Effector memory CD8-positive, alpha-beta T cell (primary cell): ENCODE measurements at regions not wholly inside any gene's neighbourhood (a gene's known extent, or its start where the extent isn't known, plus 50 kb on each side); places are given as distances from the start of the nearest gene placed in this dataset.
"Not testable (repeated sequence)": the region's sequence is repeated elsewhere in the genome, so short reads cannot be mapped to it uniquely, and the experiment has no call there.

Experiments used
- ATAC-seq: fragments of 150-1000 bp; cut with Tn5 transposase; replicated peaks from 2 replicates; pipeline ENCODE4 v1.10.0; 2021; ENCODE audit warnings: mild to moderate bottlenecking, moderate library complexity
- DNase-seq, 3 experiments: peaks; one replicate each; pipeline ENCODE4 v3.0.0; 2021
- H3K27ac Mint-ChIP-seq, 2 donors: one replicate each; pipeline ENCODE4 v1.8.0; 2022; ENCODE audit warnings: mild to moderate bottlenecking in 2 of 2, mixed read lengths in 2 of 2, moderate library complexity in 2 of 2
- H3K27me3 Mint-ChIP-seq, 2 donors: one replicate each; pipeline ENCODE4 v1.8.0; 2022; ENCODE audit warnings: mixed read lengths in 2 of 2
- H3K36me3 Mint-ChIP-seq: one replicate; pipeline ENCODE4 v1.8.0; 2022; ENCODE audit warnings: mild to moderate bottlenecking, moderate library complexity, mixed read lengths; ENCODE audit not compliant: insufficient read depth
- H3K4me1 Mint-ChIP-seq, 2 donors: one replicate each; pipeline ENCODE4 v1.8.0; 2022; ENCODE audit warnings: low read depth in 2 of 2, mixed read lengths in 2 of 2
- H3K4me3 Mint-ChIP-seq, 2 donors: one replicate each; pipeline ENCODE4 v1.8.0; 2022; ENCODE audit warnings: mild to moderate bottlenecking in 2 of 2, mixed read lengths in 2 of 2, moderate library complexity in 2 of 2
- H3K9me3 Mint-ChIP-seq, 2 donors: one replicate each; pipeline ENCODE4 v1.8.0; 2022; ENCODE audit warnings: mixed read lengths in 2 of 2

DNA sequence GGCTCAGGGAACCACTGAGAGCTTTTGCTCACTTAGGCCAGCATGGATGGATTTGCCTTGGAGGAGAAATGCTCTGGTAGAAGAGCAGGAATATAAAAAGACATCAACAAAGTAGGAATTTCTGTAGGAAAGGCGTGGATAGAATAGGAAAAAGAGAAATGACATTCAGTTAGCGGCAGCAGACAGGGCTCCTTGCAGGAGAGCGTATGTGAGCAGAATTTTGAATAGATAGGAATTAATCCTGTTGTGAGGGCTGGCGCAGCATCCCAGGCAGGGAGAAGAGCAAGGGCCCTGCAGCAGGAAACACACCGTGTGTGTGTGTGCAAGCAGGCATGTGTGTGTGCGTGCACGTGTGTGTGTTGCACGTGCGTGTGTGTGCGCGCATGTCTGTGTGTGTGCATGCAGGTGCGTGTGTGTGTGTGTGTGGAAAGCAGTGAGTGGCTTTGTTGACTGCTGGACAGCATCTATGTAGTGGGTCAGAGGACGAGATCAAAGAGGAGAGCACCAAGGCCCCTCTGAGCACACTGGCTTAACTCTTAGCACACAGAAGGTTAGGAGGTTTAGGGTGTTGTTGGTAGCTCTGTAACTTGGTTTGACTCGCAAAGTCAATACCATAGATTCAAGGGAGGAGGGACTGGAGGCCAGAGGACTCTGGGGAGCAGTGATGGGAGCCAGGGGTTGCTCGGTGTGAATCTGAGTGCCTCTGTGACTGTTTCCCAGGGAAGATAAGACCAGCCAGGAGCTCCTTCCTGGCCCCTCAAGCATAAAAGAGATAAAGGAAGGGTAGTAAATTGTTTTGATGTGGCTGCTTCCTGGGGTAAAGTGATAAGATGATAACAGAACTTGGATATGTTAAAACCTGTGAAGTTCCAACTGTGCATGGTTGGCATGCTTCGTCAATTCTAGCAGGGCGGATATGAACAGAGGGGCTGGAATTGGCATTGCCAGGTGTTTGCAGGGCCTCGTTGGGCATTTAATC is 639.5 kb downstream of the NR2F2 start:
- Mint-ChIP-seq H3K27ac (no peak overlapping the region), H3K36me3 (peaks cover 2% of the 10 kb centered on the region), H3K9me3 (peaks cover 15 to 24% of the 10 kb centered on the region in 2 donors), H3K27me3 (no peaks in the 10 kb centered on the region), H3K4me3 (no peak overlapping the region), H3K4me1 (no peaks in the 10 kb centered on the region)
- DNase-seq (no peak), ATAC-seq (no peak)

DNA sequence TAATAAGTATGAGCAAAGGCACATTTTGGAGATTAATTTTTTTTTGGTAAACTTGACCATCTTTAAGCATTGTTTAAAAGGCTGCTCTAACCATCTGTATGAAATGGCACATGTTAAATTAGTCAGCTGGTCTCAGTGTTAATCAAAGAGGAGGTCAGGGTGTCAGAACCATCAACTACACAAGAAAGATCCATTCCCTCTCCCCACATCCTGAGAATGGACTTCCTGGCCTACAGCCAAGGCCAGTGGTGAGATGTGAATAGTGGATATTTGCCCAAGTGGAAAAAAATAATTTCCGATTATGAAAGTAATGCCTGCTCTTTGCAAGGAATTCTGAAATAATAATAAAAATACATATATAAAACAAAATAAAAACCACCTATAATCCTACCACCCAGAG is 641.7 kb downstream of the NR2F2 start:
- ATAC-seq = no peak
- Mint-ChIP-seq H3K27me3 (no peaks in the 10 kb centered on the region), H3K36me3 (peaks cover 2% of the 10 kb centered on the region), H3K4me1 (no peaks in the 10 kb centered on the region), H3K9me3 (peaks cover 12 to 18% of the 10 kb centered on the region in 2 donors), H3K4me3 (no peak overlapping the region), H3K27ac (no peak overlapping the region)
- DNase-seq = no peak

DNA sequence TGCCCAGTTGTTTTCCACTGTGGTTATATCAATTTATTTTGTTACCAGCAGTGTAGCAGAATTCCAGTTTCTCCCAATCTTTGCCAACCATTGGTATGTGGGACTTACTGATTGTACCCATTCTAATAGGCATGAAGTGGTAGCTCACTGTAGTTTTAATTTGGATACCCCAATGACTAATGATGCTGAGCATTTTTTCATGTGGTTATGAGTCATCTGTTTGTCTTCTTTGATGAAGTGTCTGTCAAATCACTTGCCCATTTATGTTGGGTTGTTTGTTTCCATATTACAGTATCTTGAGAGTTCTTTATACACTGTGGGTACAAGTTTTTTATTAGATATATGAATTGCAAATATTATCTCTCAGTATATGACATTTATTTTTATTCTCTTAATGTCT is 644.3 kb downstream of the NR2F2 start:
- no peaks in the 10 kb centered on the region for H3K4me1 Mint-ChIP-seq
- no peaks in the 10 kb centered on the region for H3K27me3 Mint-ChIP-seq
- H3K27ac Mint-ChIP-seq = no peak overlapping the region
- peaks cover 2% of the 10 kb centered on the region for H3K36me3 Mint-ChIP-seq
- no peak for DNase-seq
- no peak overlapping the region for H3K4me3 Mint-ChIP-seq
- no peak for ATAC-seq
- H3K9me3 Mint-ChIP-seq = peaks cover 5 to 7% of the 10 kb centered on the region in 2 donors

DNA sequence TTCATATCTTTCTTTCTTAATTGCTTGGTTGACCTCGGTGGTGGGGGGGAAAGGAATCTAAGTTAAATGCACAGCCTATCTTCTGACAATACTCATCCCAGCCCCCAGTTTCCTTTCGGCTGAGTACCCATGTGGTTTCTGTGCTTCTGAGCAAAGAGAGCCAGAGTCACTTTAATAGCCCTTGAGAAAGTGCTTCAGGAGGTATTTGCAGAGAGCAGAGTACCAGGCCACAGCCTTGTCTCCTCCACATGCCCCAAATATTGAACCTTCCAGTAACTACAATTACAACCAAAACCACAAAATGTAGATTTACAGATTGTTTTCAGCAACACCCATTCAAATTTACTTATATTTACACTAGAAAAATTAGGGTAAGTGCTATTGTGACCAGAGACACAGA is 647.4 kb downstream of the NR2F2 start:
- Mint-ChIP-seq H3K9me3 (peaks cover 0 to 3% of the 10 kb centered on the region in 2 donors), H3K4me1 (no peaks in the 10 kb centered on the region), H3K27me3 (no peaks in the 10 kb centered on the region), H3K36me3 (no peaks in the 10 kb centered on the region), H3K27ac (no peak overlapping the region), H3K4me3 (no peak overlapping the region)
- ATAC-seq (no peak), DNase-seq (no peak)

DNA sequence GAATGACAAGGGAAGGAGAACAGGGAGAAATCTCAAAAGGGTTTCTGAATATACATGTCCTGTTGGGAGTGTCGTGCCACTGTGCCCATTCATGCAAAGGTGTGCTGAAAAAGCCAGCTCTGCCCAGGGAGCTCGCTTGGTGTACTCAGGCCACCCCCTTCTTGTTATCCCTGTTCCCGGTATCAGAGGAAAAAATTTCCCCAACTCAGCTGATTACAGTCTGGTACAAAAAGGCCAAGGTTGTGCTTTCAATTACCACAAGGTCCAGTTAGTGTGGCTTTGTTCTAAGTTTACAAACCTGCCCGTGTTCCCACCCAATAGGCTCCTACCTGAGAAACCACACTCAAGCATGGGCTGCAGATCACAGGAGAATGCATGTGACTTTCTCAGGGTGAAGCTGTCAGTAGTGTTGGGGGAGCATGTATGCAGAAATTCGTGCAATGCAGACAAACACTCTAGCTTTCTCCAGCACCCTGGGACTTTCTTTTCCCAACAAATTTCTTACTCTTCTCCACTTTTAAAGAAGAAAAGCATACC is 648.5 kb downstream of the NR2F2 start:
- Mint-ChIP-seq H3K4me1 (no peaks in the 10 kb centered on the region), H3K9me3 (peaks cover 0 to 3% of the 10 kb centered on the region in 2 donors), H3K36me3 (no peaks in the 10 kb centered on the region), H3K27me3 (no peaks in the 10 kb centered on the region), H3K27ac (no peak overlapping the region), H3K4me3 (no peak overlapping the region)
- DNase-seq (no peak), ATAC-seq (no peak)

DNA sequence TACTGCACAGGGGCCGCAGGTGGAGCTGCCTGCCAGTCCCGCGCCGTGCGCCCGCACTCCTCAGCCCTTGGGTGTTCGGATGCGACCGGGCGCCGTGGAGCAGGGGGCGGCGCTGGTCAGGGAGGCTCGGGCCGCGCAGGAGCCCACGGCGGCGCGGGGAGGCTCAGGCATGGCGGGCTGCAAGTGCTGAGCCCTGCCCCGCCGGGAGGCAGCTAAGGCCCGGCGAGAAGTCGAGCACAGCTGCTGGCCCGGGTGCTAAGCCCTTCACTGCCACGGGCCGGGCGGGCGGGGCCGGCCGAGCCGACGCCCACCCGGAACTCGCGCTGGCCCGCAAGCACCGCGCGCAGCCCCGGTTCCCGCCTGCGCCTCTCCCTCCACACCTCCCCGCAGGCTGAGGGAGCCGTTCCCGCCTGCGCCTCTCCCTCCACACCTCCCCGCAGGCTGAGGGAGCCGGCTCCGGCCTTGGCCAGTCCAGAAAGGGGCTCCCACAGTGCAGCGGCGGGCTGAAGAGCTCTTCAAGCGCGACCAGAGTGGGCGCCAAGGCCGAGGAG is 653.7 kb downstream of the NR2F2 start:
- H3K4me3 Mint-ChIP-seq, H3K4me1 Mint-ChIP-seq, H3K9me3 Mint-ChIP-seq, ATAC-seq, H3K27ac Mint-ChIP-seq, H3K27me3 Mint-ChIP-seq, DNase-seq, H3K36me3 Mint-ChIP-seq: not testable (repeated sequence)

DNA sequence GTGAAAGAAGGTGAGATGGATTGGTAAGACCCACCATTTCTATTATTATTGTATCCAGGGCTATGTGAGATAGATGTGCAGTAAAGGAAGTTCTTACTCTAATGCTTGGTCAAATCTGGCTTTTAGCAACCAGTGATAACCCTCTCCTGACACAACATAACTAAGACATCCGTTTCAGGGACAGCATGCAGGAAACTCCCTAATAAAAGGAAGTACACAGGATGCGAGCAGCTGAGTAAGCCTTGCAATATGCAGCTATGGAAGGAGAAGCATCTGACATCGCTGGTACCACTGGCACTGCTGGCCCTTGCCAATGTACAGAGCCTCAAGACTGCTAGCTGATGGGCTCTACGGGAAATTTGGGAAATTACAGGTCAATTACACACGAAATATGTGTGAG is 662.3 kb downstream of the NR2F2 start:
- H3K36me3 Mint-ChIP-seq = no peaks in the 10 kb centered on the region
- H3K4me3 Mint-ChIP-seq = no peak overlapping the region
- ATAC-seq (no peak), DNase-seq (no peak)
- H3K27ac Mint-ChIP-seq = no peak overlapping the region
- H3K27me3 Mint-ChIP-seq = no peaks in the 10 kb centered on the region
- no peaks in the 10 kb centered on the region for H3K4me1 Mint-ChIP-seq
- H3K9me3 Mint-ChIP-seq = peaks cover 7% of the 10 kb centered on the region in 2 donors

DNA sequence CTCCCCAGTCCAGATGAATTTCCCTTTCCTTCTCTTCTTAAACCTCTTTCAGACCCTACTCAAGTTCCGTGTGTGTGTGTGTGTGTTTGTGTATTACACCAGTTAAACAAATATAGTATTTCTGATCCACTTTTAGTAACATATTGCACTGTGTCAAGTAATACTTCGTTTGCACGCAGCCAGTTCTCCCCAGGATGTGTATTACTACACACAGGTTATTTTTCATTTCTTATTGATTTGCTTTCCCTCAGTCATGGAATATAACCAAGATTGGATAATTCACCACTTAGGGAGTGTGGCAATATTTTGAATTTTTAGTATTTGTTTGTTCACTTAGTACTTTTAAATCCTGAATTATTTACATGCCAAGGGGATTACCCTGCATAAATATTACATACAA is 667.0 kb downstream of the NR2F2 start:
- H3K27me3 Mint-ChIP-seq = no peaks in the 10 kb centered on the region
- H3K27ac Mint-ChIP-seq = no peak overlapping the region
- peaks cover 3 to 7% of the 10 kb centered on the region in 2 donors for H3K9me3 Mint-ChIP-seq
- ATAC-seq = no peak
- no peaks in the 10 kb centered on the region for H3K36me3 Mint-ChIP-seq
- no peak for DNase-seq
- no peaks in the 10 kb centered on the region for H3K4me1 Mint-ChIP-seq
- no peak overlapping the region for H3K4me3 Mint-ChIP-seq

DNA sequence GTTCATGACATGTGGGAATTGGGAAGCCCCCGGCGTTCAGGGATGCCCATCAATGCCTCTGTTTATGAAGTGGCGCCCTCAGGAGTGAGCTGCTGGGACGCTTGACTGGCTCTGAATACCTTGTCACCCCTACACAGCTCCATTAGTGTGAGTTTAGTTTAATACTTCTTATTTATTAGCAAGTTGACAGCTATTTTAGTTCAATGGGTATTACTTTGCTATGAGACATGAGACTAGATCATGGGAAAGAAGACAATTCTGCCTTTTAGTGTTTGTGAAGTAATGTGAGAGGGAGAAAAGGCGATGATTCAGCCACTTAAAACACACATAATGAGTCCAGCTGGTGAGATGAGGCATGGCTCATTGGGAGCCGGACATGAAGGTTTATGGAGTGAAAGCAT is 678.5 kb downstream of the NR2F2 start:
- Mint-ChIP-seq H3K4me3 (no peak overlapping the region), H3K27me3 (no peaks in the 10 kb centered on the region), H3K36me3 (no peaks in the 10 kb centered on the region), H3K27ac (no peak overlapping the region), H3K9me3 (peaks cover 2 to 9% of the 10 kb centered on the region in 2 donors), H3K4me1 (no peaks in the 10 kb centered on the region)
- ATAC-seq = no peak
- no peak for DNase-seq

DNA sequence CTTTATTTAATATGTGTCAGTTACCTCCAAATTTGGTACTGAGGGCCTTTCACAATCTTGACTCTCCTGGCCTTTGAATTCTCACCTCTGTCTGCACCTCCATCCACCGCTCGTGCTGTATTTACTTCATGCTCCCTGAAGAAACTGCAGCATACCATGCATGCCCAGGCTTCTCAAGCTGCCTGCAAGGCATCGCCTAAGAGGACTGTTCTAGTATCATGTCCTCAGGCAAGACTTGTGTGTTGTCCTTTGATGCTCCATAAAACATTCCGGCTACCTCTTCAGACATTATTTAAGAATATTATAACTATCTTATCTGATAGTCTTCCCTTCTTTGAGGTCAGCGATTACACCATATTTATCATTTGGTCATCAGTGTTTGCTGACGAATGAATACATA is 682.5 kb downstream of the NR2F2 start:
- DNase-seq = no peak
- no peaks in the 10 kb centered on the region for H3K27me3 Mint-ChIP-seq
- H3K27ac Mint-ChIP-seq = no peak overlapping the region
- H3K4me1 Mint-ChIP-seq = no peaks in the 10 kb centered on the region
- peaks cover 2 to 9% of the 10 kb centered on the region in 2 donors for H3K9me3 Mint-ChIP-seq
- H3K4me3 Mint-ChIP-seq = no peak overlapping the region
- ATAC-seq = no peak
- H3K36me3 Mint-ChIP-seq = no peaks in the 10 kb centered on the region

DNA sequence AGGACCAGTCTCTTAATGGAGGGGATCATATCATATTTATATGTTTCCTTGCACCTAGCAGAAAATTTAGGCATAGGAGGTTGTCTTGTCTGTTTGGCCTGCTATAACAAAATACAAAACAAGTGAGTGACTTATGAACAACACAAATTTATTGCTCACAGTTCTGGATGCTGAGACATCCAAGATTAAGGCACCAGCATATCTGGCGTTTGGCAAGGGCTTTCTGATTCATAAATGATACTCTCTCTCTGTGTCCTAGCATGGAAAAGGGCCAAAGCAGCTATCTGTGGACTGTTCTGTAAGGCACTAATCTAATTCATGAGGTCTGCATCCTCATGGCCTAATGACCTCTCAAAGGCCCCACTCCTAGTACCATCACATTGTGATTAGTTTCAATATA is 683.0 kb downstream of the NR2F2 start:
- no peaks in the 10 kb centered on the region for H3K36me3 Mint-ChIP-seq
- no peak overlapping the region for H3K27ac Mint-ChIP-seq
- DNase-seq = no peak
- ATAC-seq = no peak
- no peaks in the 10 kb centered on the region for H3K27me3 Mint-ChIP-seq
- H3K9me3 Mint-ChIP-seq = peaks cover 2 to 9% of the 10 kb centered on the region in 2 donors
- H3K4me3 Mint-ChIP-seq = no peak overlapping the region
- H3K4me1 Mint-ChIP-seq = no peaks in the 10 kb centered on the region

DNA sequence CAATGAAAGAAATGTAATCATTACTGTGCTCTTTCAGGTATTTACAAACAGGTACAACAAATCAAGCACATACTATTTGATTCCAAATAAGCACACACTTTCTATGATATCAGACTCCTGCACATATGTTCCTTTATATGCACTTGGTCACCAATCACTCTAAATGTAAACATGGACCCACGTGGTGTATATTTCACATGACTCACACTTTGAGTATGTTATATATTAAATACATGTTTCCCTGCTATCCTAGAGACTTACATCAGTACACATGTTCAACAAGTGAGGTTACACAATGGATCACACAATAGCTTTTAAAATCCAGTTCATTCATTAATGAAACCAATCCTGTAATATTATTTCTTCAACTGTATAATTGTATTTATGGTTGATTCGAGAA is 683.5 kb downstream of the NR2F2 start:
- H3K4me1 Mint-ChIP-seq = no peaks in the 10 kb centered on the region
- ATAC-seq (no peak), DNase-seq (no peak)
- no peaks in the 10 kb centered on the region for H3K27me3 Mint-ChIP-seq
- peaks cover 2 to 9% of the 10 kb centered on the region in 2 donors for H3K9me3 Mint-ChIP-seq
- no peaks in the 10 kb centered on the region for H3K36me3 Mint-ChIP-seq
- no peak overlapping the region for H3K4me3 Mint-ChIP-seq
- H3K27ac Mint-ChIP-seq = no peak overlapping the region

DNA sequence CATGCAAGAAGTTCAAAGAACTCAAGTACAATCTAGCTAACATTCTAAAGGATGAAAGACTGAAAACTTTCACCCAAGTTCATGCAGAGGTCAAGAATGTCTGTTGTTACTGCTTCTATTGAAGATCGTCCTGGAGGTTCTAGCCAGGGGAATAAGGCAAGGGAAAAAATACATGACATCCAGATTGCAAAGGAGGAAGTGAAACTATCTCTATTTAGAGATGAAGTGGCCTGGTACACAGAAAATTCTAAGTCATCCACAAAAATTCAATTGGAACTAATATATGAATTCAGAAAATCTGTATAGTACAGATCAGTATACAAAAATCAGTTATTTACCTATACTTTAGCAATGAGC is 693.0 kb downstream of the NR2F2 start:
- Mint-ChIP-seq H3K4me3 (no peak overlapping the region), H3K27me3 (no peaks in the 10 kb centered on the region), H3K4me1 (no peaks in the 10 kb centered on the region), H3K36me3 (no peaks in the 10 kb centered on the region), H3K27ac (no peak overlapping the region), H3K9me3 (peaks cover 0 to 4% of the 10 kb centered on the region in 2 donors)
- DNase-seq (no peak), ATAC-seq (no peak)

DNA sequence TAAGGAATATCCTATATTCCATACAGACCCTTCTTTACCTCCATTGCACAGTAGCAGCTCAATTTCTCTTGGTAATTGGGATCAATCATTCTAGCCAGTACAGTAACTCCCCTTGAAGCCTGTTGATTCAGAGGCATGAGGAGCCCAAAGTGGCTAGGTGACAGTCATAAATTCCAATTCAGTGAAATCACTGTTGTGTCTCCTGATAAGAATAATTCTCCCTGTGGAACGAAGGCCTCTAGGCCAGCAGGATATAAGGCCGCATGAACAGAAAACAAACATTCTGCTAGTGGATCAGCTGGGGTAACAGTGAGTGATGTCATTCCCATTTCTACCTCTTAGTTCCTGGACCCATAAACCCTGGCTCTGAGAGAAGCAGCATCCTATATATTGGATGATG is 696.3 kb downstream of the NR2F2 start:
- Mint-ChIP-seq H3K4me3 (no peak overlapping the region), H3K36me3 (no peaks in the 10 kb centered on the region), H3K27me3 (no peaks in the 10 kb centered on the region), H3K9me3 (peaks cover 0 to 4% of the 10 kb centered on the region in 2 donors), H3K27ac (no peak overlapping the region), H3K4me1 (no peaks in the 10 kb centered on the region)
- ATAC-seq = no peak
- no peak for DNase-seq
